Endothelial cell of umbilical vein (primary cell): ENCODE measurements at regions not wholly inside any gene's neighbourhood (a gene's known extent, or its start where the extent isn't known, plus 50 kb on each side); places are given as distances from the start of the nearest gene placed in this dataset.

ENCODE experiments used
- BruUV-seq: library from RNA; stranded (reverse); fragments of 400-500 nt; replicated peaks from 2 replicates; lab custom pipeline; 2021; lab: Mats Ljungman, UMichigan
- CTCF ChIA-PET: fragments of 300-600, 350-600 bp; sonication (Branson Sonifier 250); formaldehyde crosslinking; loops from one replicate; lab custom pipeline; 2021; ENCODE audit warnings: antibody characterized with exemption, inconsistent platforms; lab: Charles Lee
- POLR2A ChIA-PET: fragments of 300-600, 350-600 bp; sonication (Branson Sonifier 250); formaldehyde crosslinking; loops from one replicate; lab custom pipeline; 2021; ENCODE audit warnings: antibody characterized with exemption, inconsistent platforms; lab: Charles Lee
- DNase-seq: peaks from one replicate; pipeline ENCODE4 v3.0.0-alpha.2; 2011; ENCODE audit warnings: low read depth, low spot score
- FAIRE-seq: peaks from 2 replicates; lab custom pipeline; 2011; peaks lifted over from hg19 to GRCh38; lab: Jason Lieb, UNC
- H2AFZ ChIP-seq: 2 replicates; pipeline ENCODE4 v1.6.0; 2012; ENCODE audit warnings: low read depth, low read length, control low read depth, inconsistent platforms
- H3K27ac ChIP-seq: 2 replicates; pipeline ENCODE4 v1.5.1; 2011; ENCODE audit warnings: low read depth, mild to moderate bottlenecking, control low read depth, low read length, moderate library complexity; ENCODE audit not compliant: insufficient read depth
- H3K27me3 ChIP-seq, 2 experiments: 2 replicates each; pipeline versions ENCODE4 v1.6.0 to v1.6.1; 2011; ENCODE audit warnings: low read length in 2 of 2, mixed read lengths in 1 of 2; ENCODE audit not compliant: control insufficient read depth in 2 of 2, insufficient read depth in 2 of 2
- H3K36me3 ChIP-seq, 2 experiments: 2 replicates in 1 of 2; 3 replicates in 1 of 2; pipeline ENCODE4 v1.5.1; 2011; ENCODE audit warnings: low read length in 2 of 2, mild to moderate bottlenecking in 1 of 2, moderate library complexity in 1 of 2; ENCODE audit not compliant: control insufficient read depth in 2 of 2, insufficient read depth in 2 of 2; ENCODE audit errors: extremely low read depth in 1 of 2
- H3K4me1 ChIP-seq: 3 replicates; pipeline ENCODE4 v1.5.1; 2011; ENCODE audit warnings: mild to moderate bottlenecking, low read length; ENCODE audit not compliant: control insufficient read depth, insufficient read depth; ENCODE audit errors: extremely low read depth
- H3K4me2 ChIP-seq: 2 replicates; pipeline ENCODE4 v1.6.1; 2011; ENCODE audit warnings: low read length, control low read depth, mixed read lengths; ENCODE audit not compliant: insufficient read depth
- H3K4me3 ChIP-seq, 3 experiments: fragments of 200-600 bp in 1 of 3; sonication (generic), shearing (Covaris generic) in 1 of 3; replicated peaks in 1 of 3; 2 replicates each; pipeline ENCODE4 v1.5.1; 2011 to 2016; ENCODE audit warnings: control low read depth in 3 of 3, low read length in 3 of 3, mild to moderate bottlenecking in 2 of 3, inconsistent platforms in 1 of 3, low read depth in 1 of 3, moderate library complexity in 1 of 3; ENCODE audit not compliant: insufficient read depth in 1 of 3
- H3K79me2 ChIP-seq: 2 replicates; pipeline ENCODE4 v1.6.0; 2012; ENCODE audit warnings: low read length, inconsistent platforms; ENCODE audit not compliant: control insufficient read depth, insufficient read depth
- H3K9ac ChIP-seq: replicated peaks from 2 replicates; pipeline ENCODE3; 2011; ENCODE audit warnings: low read length, control low read depth; ENCODE audit not compliant: insufficient read depth; ENCODE audit errors: extremely low read depth
- H3K9me1 ChIP-seq: replicated peaks from 3 replicates; pipeline ENCODE4 v1.6.0; 2011; ENCODE audit warnings: mild to moderate bottlenecking, low read length; ENCODE audit not compliant: control insufficient read depth, insufficient read depth; ENCODE audit errors: extremely low read depth
- H3K9me3 ChIP-seq: replicated peaks from 2 replicates; pipeline ENCODE4 v1.5.1; 2012; ENCODE audit warnings: low read length, inconsistent platforms; ENCODE audit not compliant: control insufficient read depth, insufficient read depth
- H4K20me1 ChIP-seq: replicated peaks from 2 replicates; pipeline ENCODE3; 2011; ENCODE audit warnings: mild to moderate bottlenecking, low read length; ENCODE audit not compliant: control insufficient read depth, insufficient read depth; ENCODE audit errors: extremely low read depth
- CTCF ChIP-seq, 2 donors: IDR thresholded peaks; 1 replicate in 1 of 2; 2 replicates in 1 of 2; pipeline ENCODE4 v1.5.1; 2011; ENCODE audit warnings: low read length in 2 of 2, mild to moderate bottlenecking in 2 of 2, moderate library complexity in 2 of 2, control low read depth in 1 of 2, inconsistent platforms in 1 of 2, low read depth in 1 of 2; ENCODE audit not compliant: insufficient read depth in 1 of 2; ENCODE audit errors: extremely low read depth in 1 of 2
- EZH2 ChIP-seq: IDR thresholded peaks from 2 replicates; pipeline ENCODE4 v1.6.1; 2012; ENCODE audit warnings: borderline replicate concordance, low read depth, mild to moderate bottlenecking, moderate library complexity, low read length, inconsistent platforms; ENCODE audit not compliant: severe bottlenecking
- FOS ChIP-seq: IDR thresholded peaks from 2 replicates; pipeline ENCODE4 v1.6.1; 2011; ENCODE audit warnings: mild to moderate bottlenecking, low read length, moderate library complexity, borderline replicate concordance; ENCODE audit not compliant: insufficient read depth
- GATA2 ChIP-seq: IDR thresholded peaks from 2 replicates; pipeline ENCODE4 v1.7.0; 2011; ENCODE audit warnings: low read depth, mild to moderate bottlenecking, moderate library complexity, mixed read lengths, low read length; ENCODE audit not compliant: insufficient read length, insufficient read depth
- JUN ChIP-seq: IDR thresholded peaks from 2 replicates; pipeline ENCODE4 v1.6.1; 2011; ENCODE audit warnings: borderline replicate concordance, low read depth; ENCODE audit not compliant: insufficient read length, insufficient read depth
- MAX ChIP-seq: IDR thresholded peaks from 2 replicates; pipeline ENCODE4 v1.6.1; 2011; ENCODE audit not compliant: insufficient read depth, insufficient read length
- MYC ChIP-seq: IDR thresholded peaks from one replicate; pipeline ENCODE4 v1.6.1; 2011; ENCODE audit warnings: mild to moderate bottlenecking, low read depth, low read length
- POLR2A ChIP-seq: IDR thresholded peaks from 2 replicates; pipeline ENCODE4 v1.6.1; 2012; ENCODE audit warnings: low read depth, mild to moderate bottlenecking, control low read depth, low read length
- POLR2AphosphoS5 ChIP-seq: IDR thresholded peaks from 2 replicates; pipeline ENCODE4 v1.6.1; 2012; ENCODE audit warnings: low read depth, mild to moderate bottlenecking, control low read depth, low read length, moderate library complexity; ENCODE audit not compliant: insufficient read depth
- dilution Hi-C: fragments of 300-500 bp; cut with MboI; formaldehyde crosslinking; loops from one replicate; pipeline ENCODE4 v1.15.0; 2019; ENCODE audit warnings: low sequenced_read_pairs; ENCODE audit not compliant: extremely low pct_ligation_motif_present
- intact Hi-C: fragments of 100-400 bp; cut with micrococcal nuclease; formaldehyde crosslinking; loops from one replicate; pipeline ENCODE4 v1.10.0; 2022

- POLR2A ChIA-PET, result no interaction called here
- H3K79me2 ChIP-seq, result no peaks in the 10 kb centered on the region
Measured at GRCh38 chr3:84224262-84224661, 734.5 kb upstream of the CADM2 start.

More at GRCh38 chr3:84224262-84224661, 734.5 kb upstream of the CADM2 start:
- DNase-seq, result no peak
- Histone ChIP-seq H3K4me2 (no peak overlapping the region), H3K27me3 (no peaks in the 10 kb centered on the region), H3K4me1 (no peaks in the 10 kb centered on the region), H2AFZ (no peak overlapping the region), H3K36me3 (no peaks in the 10 kb centered on the region), H4K20me1 (no peaks in the 10 kb centered on the region), H3K27ac (no peak overlapping the region), H3K4me3 (no peak overlapping the region), H3K9me1 (no peaks in the 10 kb centered on the region), H3K9ac (no peak overlapping the region), H3K9me3 (peaks cover 9% of the 10 kb centered on the region)
- intact Hi-C loops (no loop called here), dilution Hi-C loops (no loop called here)
- no TSS peak for BruUV-seq
- CTCF ChIA-PET, result no interaction called here
- FAIRE-seq, result no peak
- TF ChIP-seq POLR2AphosphoS5, result no peak
- TF ChIP-seq CTCF (IDR thresholded peaks at IDR 0.05; ENCODE audit: extremely low read depth in 1 of 2, insufficient read depth in 1 of 2, low read depth in 1 of 2, low read length in 2 of 2), result no peak
- TF ChIP-seq GATA2, result no peak
- TF ChIP-seq EZH2, result no peak
- no peak for TF ChIP-seq JUN
- no peak for TF ChIP-seq MAX
- TF ChIP-seq FOS, result no peak
- TF ChIP-seq MYC, result no peak
- TF ChIP-seq POLR2A, result no peak
